Ishikawa (cell line): ENCODE measurements at regions not wholly inside any gene's neighbourhood (a gene's known extent, or its start where the extent isn't known, plus 50 kb on each side); places are given as distances from the start of the nearest gene placed in this dataset.

ENCODE experiments used
- CEBPB ChIP-seq: IDR thresholded peaks from 2 replicates; pipeline ENCODE4 v1.6.1; 2012
- CREB1 ChIP-seq: IDR thresholded peaks from 2 replicates; pipeline ENCODE4 v1.6.1; 2012; ENCODE audit warnings: low read depth
- EGR1 ChIP-seq: IDR thresholded peaks from 2 replicates; pipeline ENCODE4 v1.6.1; 2012
- EP300 ChIP-seq: IDR thresholded peaks from 2 replicates; pipeline ENCODE4 v1.6.1; 2012; ENCODE audit warnings: borderline replicate concordance
- FOXM1 ChIP-seq: IDR thresholded peaks from 2 replicates; pipeline ENCODE4 v1.6.1; 2012; ENCODE audit warnings: low read depth, borderline replicate concordance
- MAX ChIP-seq: IDR thresholded peaks from 2 replicates; pipeline ENCODE4 v1.6.1; 2012
- NFIC ChIP-seq: IDR thresholded peaks from 2 replicates; pipeline ENCODE4 v1.6.1; 2012
- RAD21 ChIP-seq: IDR thresholded peaks from 2 replicates; pipeline ENCODE4 v1.6.1; 2012; ENCODE audit warnings: low read depth
- REST ChIP-seq: IDR thresholded peaks from 2 replicates; pipeline ENCODE4 v1.6.1; 2012; ENCODE audit warnings: low read depth, mild to moderate bottlenecking
- TAF1 ChIP-seq: IDR thresholded peaks from 2 replicates; pipeline ENCODE4 v1.6.1; 2012; ENCODE audit warnings: low read depth, mild to moderate bottlenecking
- TCF12 ChIP-seq: IDR thresholded peaks from 2 replicates; pipeline ENCODE4 v1.6.1; 2012; ENCODE audit warnings: low read depth
- TEAD4 ChIP-seq: IDR thresholded peaks from 2 replicates; pipeline ENCODE4 v1.6.1; 2012
- USF1 ChIP-seq: IDR thresholded peaks from 2 replicates; pipeline ENCODE4 v1.6.1; 2012
- YY1 ChIP-seq: IDR thresholded peaks from 2 replicates; pipeline ENCODE4 v1.6.1; 2012; ENCODE audit warnings: low read depth
- ZBTB7A ChIP-seq: IDR thresholded peaks from 2 replicates; pipeline ENCODE4 v1.6.1; 2012; ENCODE audit warnings: low read depth

GRCh38 chr22:47645450-47645914 lies 883.0 kb downstream of the TBC1D22A start:
- TF ChIP-seq CREB1 (no peak), CEBPB (no peak), TEAD4 (no peak), ZBTB7A (no peak), REST (no peak), NFIC (no peak), FOXM1 (no peak), TCF12 (no peak), YY1 (no peak)

- TF ChIP-seq EGR1 (no peak), CREB1 (no peak), MAX (no peak), ZBTB7A (no peak), NFIC (no peak), FOXM1 (no peak), TEAD4 (no peak), USF1 (no peak), EP300 (no peak), CEBPB (no peak), TCF12 (no peak), YY1 (no peak), TAF1 (no peak), REST (no peak), RAD21 (no peak)
These were observed 871.9 kb downstream of the TBC1D22A start for GRCh38 chr22:47634347-47634746.

GRCh38 chr22:47633111-47633510 lies 870.7 kb downstream of the TBC1D22A start:
- TF ChIP-seq CREB1 (no peak), YY1 (no peak), TEAD4 (no peak), TAF1 (no peak), EP300 (no peak), REST (no peak), USF1 (no peak), NFIC (no peak), TCF12 (no peak), EGR1 (no peak), ZBTB7A (no peak), FOXM1 (no peak), CEBPB (no peak)

- TF ChIP-seq EP300 = no peak
- no peak for TF ChIP-seq CREB1
- TF ChIP-seq FOXM1 = no peak
These were observed 870.3 kb downstream of the TBC1D22A start for GRCh38 chr22:47632701-47633100.

- TF ChIP-seq EGR1 (no peak), CREB1 (no peak), ZBTB7A (no peak), FOXM1 (no peak), MAX (peak; percentile 79), TAF1 (peak; percentile 71), CEBPB (no peak), RAD21 (no peak), TCF12 (no peak), YY1 (peak; percentile 90), EP300 (peak; percentile 26; the same call in 1 of the 2 replicates)
These were observed 869.2 kb downstream of the TBC1D22A start for GRCh38 chr22:47631571-47632102.
